K562 (cell line): ENCODE measurements at regions not wholly inside any gene's neighbourhood (a gene's known extent, or its start where the extent isn't known, plus 50 kb on each side); places are given as distances from the start of the nearest gene placed in this dataset.

Source experiments
- ATAC-seq: fragments of 200-7000 bp; cut with Tn5 transposase; 3 replicates; pipeline ENCODE4 v1.9.1; 2020; ENCODE audit warnings: moderate library complexity
- BruUV-seq: library from RNA; stranded (reverse); fragments of 400-500 nt; replicated peaks from 2 replicates; lab custom pipeline; 2021; lab: Mats Ljungman, UMichigan
- CTCF ChIA-PET: fragments of 300-600 bp; formaldehyde crosslinking; extraction: SDS; loops from one replicate; lab custom pipeline; 2021; ENCODE audit warnings: low intra/inter-chr PET ratio; lab: Yijun Ruan, JAX
- POLR2A ChIA-PET: fragments of 300-600, 350-650 bp; sonication (Branson Sonifier 250); formaldehyde crosslinking; extraction: SDS; loops from one replicate; lab custom pipeline; 2021; ENCODE audit warnings: antibody characterized with exemption, inconsistent platforms; lab: Yijun Ruan, JAX
- DNase-seq, 4 experiments: peaks; one replicate each; pipeline versions ENCODE4 v3.0.0 to v3.0.0-alpha.2; 2011 to 2018; ENCODE audit warnings: low spot score in 3 of 4, mixed read lengths in 3 of 4; ENCODE audit errors: extremely low read depth in 1 of 4
- FAIRE-seq: peaks from 2 replicates; lab custom pipeline; 2011; peaks lifted over from hg19 to GRCh38; lab: Jason Lieb, UNC
- H2AFZ ChIP-seq: 2 replicates; pipeline ENCODE4 v1.6.0; 2011; ENCODE audit warnings: low read depth, low read length, control low read depth, inconsistent platforms
- H3K27ac ChIP-seq: fragments of 200-600 bp; 3 replicates; pipeline ENCODE4 v1.8.0; 2011; ENCODE audit warnings: low read depth, mild to moderate bottlenecking, control low read depth, inconsistent platforms, low read length, moderate library complexity, mixed read lengths; ENCODE audit errors: extremely low read depth
- H3K27me3 ChIP-seq, 2 experiments: fragments of 300-600 bp in 1 of 2; 2 replicates in 1 of 2; 3 replicates in 1 of 2; pipeline versions ENCODE4 v1.6.0 to v1.8.0; 2011; ENCODE audit warnings: inconsistent platforms in 2 of 2, low read length in 2 of 2, mild to moderate bottlenecking in 1 of 2, mixed read lengths in 1 of 2, moderate library complexity in 1 of 2; ENCODE audit not compliant: control insufficient read depth in 2 of 2, insufficient read depth in 2 of 2
- H3K36me3 ChIP-seq: fragments of 300-600 bp; 3 replicates; pipeline ENCODE4 v1.8.0; 2011; ENCODE audit warnings: mild to moderate bottlenecking, low read length, inconsistent platforms; ENCODE audit not compliant: control insufficient read depth, insufficient read depth
- H3K4me1 ChIP-seq, 2 experiments: fragments of 200-600 bp in 1 of 2; replicated peaks in 1 of 2; 2 replicates in 1 of 2; 3 replicates in 1 of 2; pipeline versions ENCODE4 v1.5.1 to v1.8.0; 2011; ENCODE audit warnings: inconsistent platforms in 2 of 2, low read length in 2 of 2, mild to moderate bottlenecking in 1 of 2, mixed read lengths in 1 of 2, moderate library complexity in 1 of 2; ENCODE audit not compliant: control insufficient read depth in 2 of 2, insufficient read depth in 2 of 2
- H3K4me2 ChIP-seq: 2 replicates; pipeline ENCODE4 v1.6.1; 2011; ENCODE audit warnings: low read length, control low read depth, inconsistent platforms, mixed read lengths; ENCODE audit not compliant: insufficient read depth
- H3K4me3 ChIP-seq: fragments of 200-600 bp; sonication (generic), shearing (Covaris generic); 2 replicates; pipeline ENCODE4 v1.5.1; 2016; ENCODE audit warnings: control low read depth, inconsistent platforms
- H3K79me2 ChIP-seq: fragments of 200-600 bp; 3 replicates; pipeline ENCODE4 v1.8.0; 2011; ENCODE audit warnings: low read length, inconsistent platforms; ENCODE audit not compliant: control insufficient read depth, insufficient read depth
- H3K9ac ChIP-seq, 2 experiments: 2 replicates each; pipeline versions ENCODE4 v1.6.0 to v1.6.1; 2011; ENCODE audit warnings: low read depth in 2 of 2, low read length in 2 of 2, control low read depth in 1 of 2, inconsistent platforms in 1 of 2, mild to moderate bottlenecking in 1 of 2, mixed read lengths in 1 of 2; ENCODE audit not compliant: insufficient read depth in 1 of 2
- H3K9me1 ChIP-seq: one replicate; pipeline ENCODE4 v1.6.0; 2011; ENCODE audit warnings: inconsistent platforms, mild to moderate bottlenecking, low read length, moderate library complexity; ENCODE audit not compliant: control insufficient read depth, insufficient read depth
- H3K9me3 ChIP-seq: replicated peaks from 2 replicates; pipeline ENCODE4 v1.5.1; 2011; ENCODE audit warnings: low read depth, low read length, inconsistent platforms; ENCODE audit not compliant: control insufficient read depth, insufficient read depth
- H4K20me1 ChIP-seq: replicated peaks from 2 replicates; pipeline ENCODE4 v1.6.1; 2011; ENCODE audit warnings: low read length, inconsistent platforms, mixed read lengths; ENCODE audit not compliant: control insufficient read depth, insufficient read depth
- BACH1 ChIP-seq: fragments of 200-800 bp; sonication (Bioruptor generic); IDR thresholded peaks from 2 replicates; pipeline ENCODE4 v1.6.1; 2016; ENCODE audit warnings: missing genetic modification characterization, missing compliant biosample characterization
- CBFB ChIP-seq: sonication (generic); formaldehyde crosslinking; IDR thresholded peaks from 2 replicates; pipeline ENCODE4 v1.4.0; 2020; ENCODE audit warnings: mild to moderate bottlenecking, missing genetic modification reagents
- CEBPZ ChIP-seq: fragments of 150-350 bp; IDR thresholded peaks from 2 replicates; pipeline ENCODE4 v1.6.1; 2014; ENCODE audit warnings: low read depth, mild to moderate bottlenecking, low read length, borderline replicate concordance
- DACH1 ChIP-seq: fragments of 450-650 bp; IDR thresholded peaks from 2 replicates; pipeline ENCODE4 v1.6.1; 2018; ENCODE audit not compliant: partially characterized antibody
- ELK1 ChIP-seq: sonication (generic); formaldehyde crosslinking; IDR thresholded peaks from 2 replicates; pipeline ENCODE4 v1.8.1; 2022; ENCODE audit warnings: missing genetic modification reagents
- HMGN3 ChIP-seq: IDR thresholded peaks from 2 replicates; pipeline ENCODE4 v1.6.1; 2011; ENCODE audit warnings: borderline replicate concordance, low read depth, mild to moderate bottlenecking, mixed read lengths, low read length; ENCODE audit not compliant: insufficient read length; ENCODE audit errors: extremely low read depth
- HNRNPL ChIP-seq: fragments of 200-400 bp; formaldehyde crosslinking; IDR thresholded peaks from 2 replicates; pipeline ENCODE4 v1.6.1; 2017; ENCODE audit warnings: low read depth, mild to moderate bottlenecking, low read length
- HSF4 ChIP-seq: fragments of 250-450 bp; sonication (Bioruptor Pico); IDR thresholded peaks from 2 replicates; pipeline ENCODE4 v2.1.2; 2022; ENCODE audit warnings: mild to moderate bottlenecking, moderate library complexity, borderline replicate concordance
- NCOA2 ChIP-seq, 2 experiments: fragments of 450-650 bp; IDR thresholded peaks; 2 replicates each; pipeline ENCODE4 v1.6.1; 2018; ENCODE audit warnings: mild to moderate bottlenecking in 2 of 2, moderate library complexity in 1 of 2; ENCODE audit not compliant: partially characterized antibody in 2 of 2
- NR3C1 ChIP-seq: sonication (generic); formaldehyde crosslinking; IDR thresholded peaks from 2 replicates; pipeline ENCODE4 v1.8.1; 2022; ENCODE audit warnings: missing genetic modification reagents
- PCBP1 ChIP-seq: fragments of 200-400 bp; formaldehyde crosslinking; IDR thresholded peaks from 2 replicates; pipeline ENCODE4 v1.6.1; 2018; ENCODE audit warnings: mild to moderate bottlenecking, low read depth, low read length; ENCODE audit not compliant: poor library complexity, severe bottlenecking
- RBM17 ChIP-seq: fragments of 200-400 bp; formaldehyde crosslinking; IDR thresholded peaks from 2 replicates; pipeline ENCODE4 v1.6.1; 2017; ENCODE audit warnings: low read depth, mild to moderate bottlenecking, low read length, borderline replicate concordance
- SMARCA5 ChIP-seq: fragments of 450-650 bp; IDR thresholded peaks from 2 replicates; pipeline ENCODE4 v1.6.1; 2016
- SNRNP70 ChIP-seq: fragments of 200-400 bp; formaldehyde crosslinking; optimal IDR thresholded peaks from 2 replicates; pipeline ENCODE3; 2017; ENCODE audit warnings: low read depth, low read length
- SRSF1 ChIP-seq: fragments of 200-400 bp; formaldehyde crosslinking; IDR thresholded peaks from 2 replicates; pipeline ENCODE4 v1.6.1; 2017; ENCODE audit warnings: mild to moderate bottlenecking, low read depth, low read length, moderate library complexity
- ZNF717 ChIP-seq: fragments of 250-450 bp; sonication (Bioruptor Pico); IDR thresholded peaks from 2 replicates; pipeline ENCODE4 v1.5.0; 2021
- WGBS: fragments of 100-300 bp; shearing (Covaris generic); methylation state at CpG from one replicate; pipeline ENCODE4 v1.1.6; 2016; ENCODE audit warnings: low coverage, mixed read lengths; ENCODE audit not compliant: insufficient coverage; ENCODE audit errors: missing lambda C conversion rate; 5-methylcytosine and 5-hydroxymethylcytosine counted together
- in situ Hi-C: fragments of 300-500 bp; cut with MboI; formaldehyde crosslinking; loops from 4 replicates; pipeline ENCODE4 v1.15.0; 2018; ENCODE audit warnings: inconsistent platforms, mixed read lengths
- intact Hi-C: fragments of 100-400 bp; cut with micrococcal nuclease; formaldehyde crosslinking; loops from 2 replicates; pipeline ENCODE4 v1.14.2; 2022

GRCh38 chr13:103656311-103656710 is 590.1 kb upstream of the SLC10A2 start (continued):
- TF ChIP-seq RBM17, result no peak
- no peak for TF ChIP-seq NCOA2 (IDR thresholded peaks at IDR 0.05; ENCODE audit: partially characterized antibody in 2 of 2)
- no peak for TF ChIP-seq CBFB (CRISPR knock-in tag)
- no peak for TF ChIP-seq SNRNP70

GRCh38 chr13:103640606-103641005 is 574.4 kb upstream of the SLC10A2 start:
- H3K4me2 ChIP-seq, result no peak overlapping the region
- no peaks in the 10 kb centered on the region for H3K27me3 ChIP-seq
- H3K4me3 ChIP-seq, result no peak overlapping the region
- in situ Hi-C loops, result no loop called here
- H3K27ac ChIP-seq, result no peak overlapping the region
- ATAC-seq, result no peak
- TF ChIP-seq DACH1 (no peak), PCBP1 (no peak), CEBPZ (no peak), ZNF717 (no peak), HSF4 (CRISPR knock-in tag) (no peak), HMGN3 (no peak), NR3C1 (no peak), ELK1 (CRISPR knock-in tag) (no peak), SRSF1 (no peak), HNRNPL (no peak), BACH1 (tag) (no peak), SMARCA5 (no peak)
- TF ChIP-seq, all 486 proteins: peak for 0
- no peak for DNase-seq
- H3K9me3 ChIP-seq, result no peaks in the 10 kb centered on the region
- ChIA-PET CTCF (no interaction called here), POLR2A (no interaction called here)
- no peak overlapping the region for H2AFZ ChIP-seq
- H3K9ac ChIP-seq, result no peak overlapping the region
- WGBS, result 0% methylated on average over 1 of the region's 1 CpG
- intact Hi-C loops, result no loop called here
- no peaks in the 10 kb centered on the region for H3K9me1 ChIP-seq
- H3K4me1 ChIP-seq, result no peaks in the 10 kb centered on the region
- H3K79me2 ChIP-seq, result no peaks in the 10 kb centered on the region
- FAIRE-seq, result no peak
- no peaks in the 10 kb centered on the region for H3K36me3 ChIP-seq
- no peaks in the 10 kb centered on the region for H4K20me1 ChIP-seq
- BruUV-seq, result no TSS peak
